MG63 (cell line): ENCODE measurements at regions not wholly inside any gene's neighbourhood (a gene's known extent, or its start where the extent isn't known, plus 50 kb on each side); places are given as distances from the start of the nearest gene placed in this dataset.

Source experiments
- DNase-seq: peaks from one replicate; pipeline ENCODE4 v3.0.0-alpha.2; 2020
- H3K27me3 ChIP-seq: fragments of 250-450 bp; sonication (Bioruptor Pico); 2 replicates; pipeline ENCODE4 v1.5.1; 2020; ENCODE audit warnings: mild to moderate bottlenecking, moderate library complexity
- H3K36me3 ChIP-seq: fragments of 250-450 bp; sonication (Bioruptor Pico); 2 replicates; pipeline ENCODE4 v1.5.1; 2020; ENCODE audit warnings: mild to moderate bottlenecking, moderate library complexity
- H3K4me3 ChIP-seq: fragments of 250-450 bp; sonication (Bioruptor Pico); 2 replicates; pipeline ENCODE4 v1.5.1; 2020; ENCODE audit warnings: mild to moderate bottlenecking, moderate library complexity
- H3K9me3 ChIP-seq: fragments of 250-450 bp; sonication (Bioruptor Pico); 2 replicates; pipeline ENCODE4 v1.5.1; 2020; ENCODE audit warnings: mild to moderate bottlenecking, moderate library complexity

GRCh38 chr16:62205459-62205858 is 169.2 kb upstream of the CDH8 start:
- H3K36me3 ChIP-seq = no peaks in the 10 kb centered on the region

GRCh38 chr16:62201911-62202310 is 165.7 kb upstream of the CDH8 start:
- DNase-seq = no peak
- no peaks in the 10 kb centered on the region for H3K27me3 ChIP-seq
- no peak overlapping the region for H3K4me3 ChIP-seq
- no peaks in the 10 kb centered on the region for H3K9me3 ChIP-seq
- no peaks in the 10 kb centered on the region for H3K36me3 ChIP-seq

More at GRCh38 chr16:62205459-62205858, 169.2 kb upstream of the CDH8 start:
- no peak overlapping the region for H3K4me3 ChIP-seq
- no peaks in the 10 kb centered on the region for H3K9me3 ChIP-seq
- H3K27me3 ChIP-seq = no peaks in the 10 kb centered on the region
- no peak for DNase-seq

- H3K36me3 ChIP-seq = no peaks in the 10 kb centered on the region
- H3K9me3 ChIP-seq = no peaks in the 10 kb centered on the region
- H3K27me3 ChIP-seq = no peaks in the 10 kb centered on the region
- no peak for DNase-seq
- H3K4me3 ChIP-seq = no peak overlapping the region
These were observed 158.6 kb upstream of the CDH8 start for GRCh38 chr16:62194828-62195227.

GRCh38 chr16:62190426-62190825 is 154.2 kb upstream of the CDH8 start:
- H3K9me3 ChIP-seq = no peaks in the 10 kb centered on the region
- DNase-seq = no peak
- no peaks in the 10 kb centered on the region for H3K27me3 ChIP-seq
- H3K36me3 ChIP-seq = no peaks in the 10 kb centered on the region
- H3K4me3 ChIP-seq = no peak overlapping the region

- Histone ChIP-seq H3K4me3 (no peak overlapping the region), H3K9me3 (no peaks in the 10 kb centered on the region), H3K36me3 (no peaks in the 10 kb centered on the region), H3K27me3 (no peaks in the 10 kb centered on the region)
- DNase-seq = no peak
These were observed 141.3 kb upstream of the CDH8 start for GRCh38 chr16:62177351-62178203.

GRCh38 chr16:62170642-62171041 is 134.4 kb upstream of the CDH8 start:
- H3K27me3 ChIP-seq = no peaks in the 10 kb centered on the region
- no peaks in the 10 kb centered on the region for H3K9me3 ChIP-seq
- no peak overlapping the region for H3K4me3 ChIP-seq
- DNase-seq = no peak
- no peaks in the 10 kb centered on the region for H3K36me3 ChIP-seq

- H3K9me3 ChIP-seq = no peaks in the 10 kb centered on the region
- no peaks in the 10 kb centered on the region for H3K27me3 ChIP-seq
- H3K36me3 ChIP-seq = no peaks in the 10 kb centered on the region
- no peak for DNase-seq
- H3K4me3 ChIP-seq = no peak overlapping the region
These were observed 131.3 kb upstream of the CDH8 start for GRCh38 chr16:62167551-62167950.

- DNase-seq = no peak
- Histone ChIP-seq H3K36me3 (no peaks in the 10 kb centered on the region), H3K4me3 (no peak overlapping the region), H3K27me3 (no peaks in the 10 kb centered on the region), H3K9me3 (no peaks in the 10 kb centered on the region)
These were observed 121.3 kb upstream of the CDH8 start for GRCh38 chr16:62157544-62157943.

- Histone ChIP-seq H3K4me3 (no peak overlapping the region), H3K27me3 (no peaks in the 10 kb centered on the region), H3K36me3 (no peaks in the 10 kb centered on the region), H3K9me3 (no peaks in the 10 kb centered on the region)
- no peak for DNase-seq
These were observed 120.7 kb upstream of the CDH8 start for GRCh38 chr16:62156971-62157370.

- DNase-seq = peak; percentile 43
- no peaks in the 10 kb centered on the region for H3K9me3 ChIP-seq
- no peaks in the 10 kb centered on the region for H3K27me3 ChIP-seq
- no peaks in the 10 kb centered on the region for H3K36me3 ChIP-seq
- no peak overlapping the region for H3K4me3 ChIP-seq
These were observed 113.4 kb upstream of the CDH8 start for GRCh38 chr16:62149631-62150030.

- no peaks in the 10 kb centered on the region for H3K27me3 ChIP-seq
- no peak for DNase-seq
- no peaks in the 10 kb centered on the region for H3K36me3 ChIP-seq
- H3K9me3 ChIP-seq = no peaks in the 10 kb centered on the region
- H3K4me3 ChIP-seq = no peak overlapping the region
These were observed 101.8 kb upstream of the CDH8 start for GRCh38 chr16:62137996-62138395.

GRCh38 chr16:62135911-62136310 is 99.7 kb upstream of the CDH8 start:
- Histone ChIP-seq H3K9me3 (no peaks in the 10 kb centered on the region), H3K27me3 (no peaks in the 10 kb centered on the region), H3K36me3 (no peaks in the 10 kb centered on the region), H3K4me3 (no peak overlapping the region)
- DNase-seq = peak; percentile 38

- H3K36me3 ChIP-seq = no peaks in the 10 kb centered on the region
- no peak overlapping the region for H3K4me3 ChIP-seq
- H3K27me3 ChIP-seq = no peaks in the 10 kb centered on the region
- no peaks in the 10 kb centered on the region for H3K9me3 ChIP-seq
- DNase-seq = no peak
These were observed 99.2 kb upstream of the CDH8 start for GRCh38 chr16:62135446-62135845.

GRCh38 chr16:62130101-62130500 is 93.9 kb upstream of the CDH8 start:
- no peak overlapping the region for H3K4me3 ChIP-seq
- no peaks in the 10 kb centered on the region for H3K36me3 ChIP-seq
- peak; percentile 34 for DNase-seq
- no peaks in the 10 kb centered on the region for H3K27me3 ChIP-seq
- H3K9me3 ChIP-seq = no peaks in the 10 kb centered on the region

- Histone ChIP-seq H3K36me3 (no peaks in the 10 kb centered on the region), H3K27me3 (no peaks in the 10 kb centered on the region), H3K4me3 (no peak overlapping the region), H3K9me3 (no peaks in the 10 kb centered on the region)
- no peak for DNase-seq
These were observed 69.0 kb upstream of the CDH8 start for GRCh38 chr16:62105244-62105643.

- H3K9me3 ChIP-seq = no peaks in the 10 kb centered on the region
- H3K4me3 ChIP-seq = no peak overlapping the region
- no peak for DNase-seq
- H3K27me3 ChIP-seq = no peaks in the 10 kb centered on the region
- H3K36me3 ChIP-seq = no peaks in the 10 kb centered on the region
These were observed 66.3 kb upstream of the CDH8 start for GRCh38 chr16:62102588-62102987.

GRCh38 chr16:62100651-62101050 is 64.4 kb upstream of the CDH8 start:
- DNase-seq = no peak
- no peaks in the 10 kb centered on the region for H3K27me3 ChIP-seq
- H3K4me3 ChIP-seq = no peak overlapping the region
- H3K9me3 ChIP-seq = no peaks in the 10 kb centered on the region
- no peaks in the 10 kb centered on the region for H3K36me3 ChIP-seq

GRCh38 chr16:62089715-62090114 is 53.5 kb upstream of the CDH8 start:
- Histone ChIP-seq H3K36me3 (no peaks in the 10 kb centered on the region), H3K9me3 (no peaks in the 10 kb centered on the region), H3K4me3 (no peak overlapping the region), H3K27me3 (no peaks in the 10 kb centered on the region)
- DNase-seq = no peak
